ENCODE measurements at regions not wholly inside any gene's neighbourhood (a gene's known extent, or its start where the extent isn't known, plus 50 kb on each side); places are given as distances from the start of the nearest gene placed in this dataset.

GRCh38 chr14:62301911-62302310 is 539.7 kb downstream of the SNAPC1 start:
- TF ChIP-seq POLR2A (IDR thresholded peaks at IDR 0.05; ENCODE audit: low read depth, low read length) (no peak), TAF1 (IDR thresholded peaks at IDR 0.05; ENCODE audit: low read depth, low read length) (no peak)

Data from GM12891 (cell line).